GM21786 (cell line): ENCODE measurements at regions not wholly inside any gene's neighbourhood (a gene's known extent, or its start where the extent isn't known, plus 50 kb on each side); places are given as distances from the start of the nearest gene placed in this dataset.

Source experiments
- ATAC-seq: cut with Tn5 transposase; IDR thresholded peaks from one replicate; pipeline ENCODE4 v1.9.1; 2021; ENCODE audit not compliant: unreplicated experiment

GRCh38 chr6:113513086-113513485 lies 344.1 kb upstream of the MARCKS start:
- no peak for ATAC-seq

GRCh38 chr6:113522376-113522775 lies 334.8 kb upstream of the MARCKS start:
- no peak for ATAC-seq

DNA sequence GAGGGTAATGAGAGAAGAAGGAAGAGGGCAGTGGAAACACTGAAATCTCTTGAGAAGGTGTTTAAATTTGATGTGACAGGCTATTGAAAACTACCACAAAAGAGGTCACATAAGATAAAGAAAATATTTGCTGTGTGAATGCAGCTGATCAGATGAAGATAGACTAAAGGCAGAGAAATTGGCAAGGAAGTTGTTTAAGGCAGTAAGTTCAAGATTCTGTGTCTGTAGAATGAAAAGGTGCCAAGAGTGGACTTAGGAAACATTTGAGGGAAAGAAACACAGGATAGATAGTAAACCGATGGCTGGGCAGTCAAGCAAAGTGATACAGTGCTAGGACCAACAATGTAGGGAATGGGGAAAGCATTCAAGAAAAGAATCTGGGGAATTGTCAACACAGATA lies 332.3 kb upstream of the MARCKS start:
- ATAC-seq = no peak

DNA sequence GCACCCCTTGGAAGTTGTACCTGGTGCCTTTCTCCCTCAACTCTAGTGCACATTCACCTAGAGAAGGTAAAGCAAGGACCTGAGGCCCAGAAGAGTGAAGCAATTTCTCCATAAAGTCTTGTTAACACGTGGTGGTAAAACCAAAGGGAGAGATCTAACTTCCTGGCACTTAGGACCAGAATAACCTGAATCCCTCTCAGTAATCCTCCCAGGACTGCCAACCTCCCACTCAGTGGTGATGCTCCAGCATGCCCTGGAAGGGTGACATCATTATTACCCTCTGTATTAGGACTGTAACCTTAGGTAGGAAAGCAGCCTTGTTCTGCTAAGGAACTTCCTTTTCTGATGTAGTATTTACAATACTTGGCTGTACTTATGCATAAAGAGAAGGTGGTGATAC lies 330.6 kb upstream of the MARCKS start:
- no peak for ATAC-seq

DNA sequence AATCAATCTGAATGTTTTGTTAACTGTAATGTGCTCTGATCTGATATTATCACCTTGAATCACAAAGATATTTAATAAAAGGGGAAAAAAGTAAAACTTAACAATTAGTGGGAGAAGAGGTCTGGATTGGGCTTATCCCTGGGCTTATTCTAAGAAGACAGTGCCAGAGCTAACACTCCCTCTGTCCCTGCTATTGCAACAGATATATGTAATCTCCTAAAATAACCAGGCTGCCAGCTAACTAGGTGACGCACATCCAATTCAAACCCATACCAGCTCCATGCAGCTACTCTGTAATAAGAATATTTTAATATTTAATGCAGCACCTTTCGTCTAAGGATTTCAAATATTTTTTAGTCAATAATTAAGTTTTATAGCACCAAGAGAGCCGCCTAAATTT lies 330.1 kb upstream of the MARCKS start:
- no peak for ATAC-seq

DNA sequence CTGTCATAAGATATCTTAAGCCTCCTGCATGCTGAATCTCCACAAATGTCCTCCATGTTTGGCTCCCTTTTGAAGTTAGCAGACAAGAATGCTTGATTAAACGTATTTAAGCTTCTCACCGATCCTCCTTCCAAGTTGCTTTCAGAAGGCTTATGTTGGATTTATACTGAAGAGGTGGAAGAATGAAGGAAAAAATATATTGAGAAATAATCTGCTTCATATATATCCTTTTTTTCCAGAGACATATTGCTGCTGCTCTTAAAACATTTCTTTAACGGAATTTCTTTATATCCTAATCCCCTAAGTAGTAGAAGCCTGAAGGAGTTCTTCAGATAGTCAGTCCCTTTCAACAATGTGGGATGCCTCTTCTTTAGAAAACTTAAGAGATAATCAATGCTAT lies 329.0 kb upstream of the MARCKS start:
- ATAC-seq = no peak

- no peak for ATAC-seq
These were observed 327.9 kb upstream of the MARCKS start for GRCh38 chr6:113529196-113529595.

- no peak for ATAC-seq
These were observed 327.3 kb upstream of the MARCKS start for GRCh38 chr6:113529879-113530278.

DNA sequence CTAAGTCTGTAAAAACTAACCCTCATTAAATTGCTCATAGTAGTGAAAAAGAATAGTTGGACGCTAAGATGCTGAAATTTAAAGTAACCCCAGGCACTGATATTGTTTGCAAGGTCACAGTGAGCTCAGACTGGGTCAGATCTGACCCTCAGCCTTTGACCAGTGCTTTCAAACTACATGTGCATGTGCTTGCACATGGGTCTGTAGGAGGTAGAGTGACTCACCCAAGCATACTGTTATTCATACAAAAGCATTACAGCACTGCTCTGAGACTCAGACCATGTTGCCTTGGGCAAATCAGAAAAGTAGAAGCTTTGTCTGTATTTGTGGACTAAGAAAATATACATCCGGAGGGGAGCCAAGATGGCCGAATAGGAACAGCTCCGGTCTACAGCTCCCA lies 326.4 kb upstream of the MARCKS start:
- ATAC-seq = no peak

GRCh38 chr6:113539202-113539601 lies 317.9 kb upstream of the MARCKS start:
- ATAC-seq = no peak

- ATAC-seq = no peak
These were observed 317.5 kb upstream of the MARCKS start for GRCh38 chr6:113539623-113540022.

- no peak for ATAC-seq
These were observed 316.7 kb upstream of the MARCKS start for GRCh38 chr6:113540466-113540865.

- no peak for ATAC-seq
These were observed 306.0 kb upstream of the MARCKS start for GRCh38 chr6:113551168-113551567.

GRCh38 chr6:113556775-113557174 lies 300.4 kb upstream of the MARCKS start:
- no peak for ATAC-seq

- no peak for ATAC-seq
These were observed 298.7 kb upstream of the MARCKS start for GRCh38 chr6:113558431-113558830.

DNA sequence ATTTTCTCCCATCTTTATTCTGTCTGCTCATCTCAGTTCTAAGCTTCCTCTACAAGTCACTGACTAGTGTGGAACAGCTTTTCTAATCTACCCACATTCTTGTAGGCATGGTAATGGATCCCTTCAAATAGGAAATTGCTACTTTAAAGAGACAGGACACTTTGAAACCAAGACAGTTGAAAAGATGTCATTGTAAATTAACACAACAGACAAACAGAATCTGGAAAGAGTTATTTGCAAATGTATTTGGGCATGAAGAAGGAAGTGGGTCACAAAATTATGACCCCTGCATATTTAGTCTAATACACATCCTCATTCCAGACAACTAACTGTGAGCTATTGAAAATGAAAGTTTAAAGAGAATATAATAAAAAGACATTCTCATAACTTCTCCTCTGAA lies 298.2 kb upstream of the MARCKS start:
- no peak for ATAC-seq

DNA sequence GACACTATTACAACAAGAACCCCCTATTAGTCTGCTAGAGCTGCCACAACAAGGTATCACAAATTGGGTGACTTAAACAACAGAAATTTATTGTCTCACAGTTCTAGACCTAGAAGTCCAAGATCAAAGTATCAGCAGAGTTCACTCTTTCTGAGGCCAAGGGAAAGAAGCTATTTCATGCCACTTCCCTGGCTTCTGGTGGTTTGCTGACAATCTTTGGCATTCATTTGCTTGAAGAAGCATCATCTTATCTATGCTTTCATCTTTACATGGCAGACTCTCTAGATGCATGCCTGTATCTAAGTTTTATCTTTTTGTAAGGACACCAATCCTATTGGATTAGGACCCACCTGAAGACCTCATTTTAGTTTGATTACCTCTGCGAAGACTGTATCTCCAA lies 296.8 kb upstream of the MARCKS start:
- ATAC-seq = no peak

DNA sequence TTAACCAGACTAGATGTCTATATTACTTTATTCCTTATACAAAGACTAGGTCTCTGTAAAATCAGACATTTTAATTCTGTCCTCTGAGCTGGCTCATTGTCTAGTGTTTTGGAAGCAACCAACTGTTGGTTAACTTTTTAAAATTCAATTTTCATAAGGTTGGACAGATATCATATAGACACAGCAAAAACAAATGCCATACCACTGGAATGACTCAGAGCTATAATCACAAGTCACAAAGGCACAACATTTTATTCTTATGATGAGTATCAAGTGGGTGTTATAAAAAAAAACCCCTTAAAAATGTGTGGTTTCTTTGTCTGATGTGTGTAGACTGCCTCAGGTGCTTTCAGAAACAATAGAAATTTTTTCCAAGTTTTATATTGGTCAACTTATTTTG lies 296.2 kb upstream of the MARCKS start:
- ATAC-seq = no peak

DNA sequence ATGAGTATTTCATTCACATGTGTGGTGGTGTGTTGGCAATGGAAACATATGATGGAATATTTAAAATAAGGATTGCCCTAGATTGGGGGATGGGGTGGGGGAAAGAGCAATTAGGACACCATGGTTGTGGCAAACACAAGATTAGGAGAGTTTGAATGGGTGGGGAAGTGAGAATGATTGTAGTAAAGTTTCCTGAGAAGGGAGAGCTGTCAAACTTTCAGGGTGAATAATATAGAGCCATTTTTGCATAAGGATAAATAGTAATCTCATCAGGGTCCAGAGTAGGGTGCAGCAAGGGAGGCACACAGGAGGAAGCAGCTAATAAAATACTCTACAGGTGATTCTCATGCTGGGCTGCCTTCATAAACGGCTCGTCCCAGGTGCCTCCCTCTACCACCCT lies 294.9 kb upstream of the MARCKS start:
- peak; percentile 52 for ATAC-seq

GRCh38 chr6:113564371-113565171 lies 292.6 kb upstream of the MARCKS start:
- ATAC-seq = no peak

DNA sequence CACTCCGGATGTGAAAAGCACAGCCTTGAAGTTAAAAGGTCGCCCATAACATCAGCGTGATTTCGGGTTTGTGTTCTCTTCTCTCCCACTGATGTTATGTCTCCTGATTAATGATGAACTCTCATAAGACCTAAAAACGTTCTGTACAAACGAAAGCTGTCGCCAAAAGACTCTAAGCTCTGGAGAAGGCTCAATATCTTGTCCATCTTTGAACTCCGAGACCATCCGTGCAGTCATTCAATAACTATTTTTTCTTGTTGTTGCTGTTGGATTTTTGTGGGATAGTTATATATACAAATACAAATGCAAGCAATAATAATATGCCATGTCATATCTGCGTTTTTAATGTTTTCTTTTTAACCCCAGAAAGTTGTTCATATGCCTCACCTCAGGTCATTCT lies 291.8 kb upstream of the MARCKS start:
- ATAC-seq = no peak

GRCh38 chr6:113570161-113570560 lies 287.0 kb upstream of the MARCKS start:
- ATAC-seq = no peak

- ATAC-seq = no peak
These were observed 286.5 kb upstream of the MARCKS start for GRCh38 chr6:113570641-113571040.
